NOMO-1 treated with DMSO at 0.1 percent for 48 hours (cell line): ENCODE measurements at regions not wholly inside any gene's neighbourhood (a gene's known extent, or its start where the extent isn't known, plus 50 kb on each side); places are given as distances from the start of the nearest gene placed in this dataset.
A peak's percentile ranks its signal among the peaks of the same experiment; 100 is the strongest.
"Not testable (repeated sequence)": the region's sequence is repeated elsewhere in the genome, so short reads cannot be mapped to it uniquely, and the experiment has no call there.

Experiments used
- DNase-seq: peaks from one replicate; lab custom pipeline; 2025; ENCODE audit not compliant: unreplicated experiment; lab: John Stamatoyannopoulos, UW

GRCh38 chr13:56020425-56020824 is 1120.3 kb upstream of the PRR20A start:
- DNase-seq, result no peak

- DNase-seq, result no peak
Measured at GRCh38 chr13:56039992-56040391, 1100.7 kb upstream of the PRR20A start.

- no peak for DNase-seq
Measured at GRCh38 chr13:56066321-56066720, 1074.4 kb upstream of the PRR20A start.

GRCh38 chr13:56102641-56103040 is 1038.1 kb upstream of the PRR20A start:
- no peak for DNase-seq

GRCh38 chr13:56110751-56111150 is 1030.0 kb upstream of the PRR20A start:
- no peak for DNase-seq

- no peak for DNase-seq
Measured at GRCh38 chr13:56134524-56134923, 1006.2 kb upstream of the PRR20A start.

- no peak for DNase-seq
Measured at GRCh38 chr13:56166864-56167263, 973.9 kb upstream of the PRR20A start.

GRCh38 chr13:56168581-56168980 is 972.1 kb upstream of the PRR20A start:
- DNase-seq, result no peak

- no peak for DNase-seq
Measured at GRCh38 chr13:56173346-56173745, 967.4 kb upstream of the PRR20A start.

- DNase-seq, result no peak
Measured at GRCh38 chr13:56182598-56182997, 958.1 kb upstream of the PRR20A start.

GRCh38 chr13:56187331-56187730 is 953.4 kb upstream of the PRR20A start:
- DNase-seq, result no peak

- not testable (repeated sequence) for DNase-seq
Measured at GRCh38 chr13:56188582-56188981, 952.1 kb upstream of the PRR20A start.

GRCh38 chr13:56189439-56189838 is 951.3 kb upstream of the PRR20A start:
- no peak for DNase-seq

- no peak for DNase-seq
Measured at GRCh38 chr13:56189978-56190377, 950.7 kb upstream of the PRR20A start.

GRCh38 chr13:56198350-56198749 is 942.4 kb upstream of the PRR20A start:
- DNase-seq, result no peak

- DNase-seq, result no peak
Measured at GRCh38 chr13:56201834-56202233, 938.9 kb upstream of the PRR20A start.

- DNase-seq, result no peak
Measured at GRCh38 chr13:56216221-56216620, 924.5 kb upstream of the PRR20A start.

- no peak for DNase-seq
Measured at GRCh38 chr13:56247692-56248091, 893.0 kb upstream of the PRR20A start.

- no peak for DNase-seq
Measured at GRCh38 chr13:56271686-56272085, 869.0 kb upstream of the PRR20A start.

- DNase-seq, result no peak
Measured at GRCh38 chr13:56283262-56283828, 857.4 kb upstream of the PRR20A start.

- DNase-seq, result no peak
Measured at GRCh38 chr13:56299650-56300049, 841.1 kb upstream of the PRR20A start.

- no peak for DNase-seq
Measured at GRCh38 chr13:56314765-56315164, 826.0 kb upstream of the PRR20A start.

GRCh38 chr13:56317841-56318240 is 822.9 kb upstream of the PRR20A start:
- no peak for DNase-seq

- DNase-seq, result peak; percentile 35
Measured at GRCh38 chr13:56332671-56333070, 808.0 kb upstream of the PRR20A start.
